Vagina (tissue), 2 donors: ENCODE measurements at regions not wholly inside any gene's neighbourhood (a gene's known extent, or its start where the extent isn't known, plus 50 kb on each side); places are given as distances from the start of the nearest gene placed in this dataset.

Experiments used
- DNase-seq, 2 donors: peaks; one replicate each; pipeline ENCODE4 v3.0.0-alpha.2; 2017; ENCODE audit errors: extremely low spot score in 2 of 2
- H3K27ac ChIP-seq: fragments of 200-600 bp; sonication (generic); one replicate; pipeline ENCODE4 v1.5.1; 2019
- H3K27me3 ChIP-seq: fragments of 200-600 bp; sonication (generic); one replicate; pipeline ENCODE4 v1.5.1; 2019
- H3K36me3 ChIP-seq, 2 donors: fragments of 200-600 bp; sonication (generic); one replicate each; pipeline ENCODE4 v1.5.1; 2017 to 2019
- H3K4me1 ChIP-seq: fragments of 200-600 bp; sonication (generic); one replicate; pipeline ENCODE4 v1.5.1; 2019
- H3K4me3 ChIP-seq, 2 donors: fragments of 200-600 bp; sonication (generic); 1 replicate in 1 of 2; 2 replicates in 1 of 2; pipeline ENCODE4 v1.5.1; 2016 to 2019
- H3K9me3 ChIP-seq: fragments of 200-600 bp; sonication (generic); one replicate; pipeline ENCODE4 v1.5.1; 2019
- POLR2A ChIP-seq, 2 donors: fragments of 450-650 bp; IDR thresholded peaks; one replicate each; pipeline ENCODE4 v1.6.1; 2017; ENCODE audit warnings: antibody characterized with exemption in 2 of 2, mild to moderate bottlenecking in 2 of 2, moderate library complexity in 2 of 2
- POLR2AphosphoS5 ChIP-seq, 2 donors: sonication (generic); formaldehyde crosslinking; IDR thresholded peaks; one replicate each; pipeline ENCODE4 v1.9.0; 2017; ENCODE audit warnings: antibody characterized with exemption in 2 of 2, mild to moderate bottlenecking in 2 of 2, low read depth in 1 of 2; ENCODE audit not compliant: insufficient read depth in 1 of 2
- intact Hi-C: fragments of 100-400 bp; cut with DNase I; formaldehyde crosslinking; loops from one replicate; pipeline ENCODE4 v1.15.1; 2023
- TF ChIP-seq, protein P1 (sequence below), 3 experiments: fragments of 450-650 bp in 2 of 3; fragments of 200-600 bp in 1 of 3; sonication (generic) in 1 of 3; IDR thresholded peaks; one replicate each; pipeline ENCODE4 v1.5.1; 2017 to 2019; ENCODE audit warnings: antibody characterized with exemption in 3 of 3, mild to moderate bottlenecking in 2 of 3, moderate library complexity in 2 of 3

DNA sequence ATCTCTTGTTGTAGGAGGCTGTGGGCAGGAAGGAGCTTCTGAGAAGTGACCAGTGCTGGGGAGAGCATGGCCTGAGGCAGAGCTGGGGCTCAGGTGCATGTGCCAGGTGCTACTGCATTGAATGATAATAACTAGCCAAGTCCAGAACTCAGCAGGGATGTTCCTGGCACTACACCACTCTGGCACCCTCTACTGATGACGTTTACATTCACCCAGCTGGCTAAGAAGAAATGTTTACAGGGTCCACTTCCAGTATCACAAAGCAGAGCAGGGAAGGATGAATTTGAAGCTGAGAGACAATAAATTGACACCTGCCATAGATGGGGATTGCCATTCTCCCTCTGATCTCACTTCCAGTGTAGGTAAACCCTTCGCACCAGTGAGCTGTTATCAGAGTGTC, 411.8 kb downstream of the SETD4 start:
- no peak for DNase-seq
- intact Hi-C loops, result no loop called here
- no peaks in the 10 kb centered on the region for H3K27me3 ChIP-seq

DNA sequence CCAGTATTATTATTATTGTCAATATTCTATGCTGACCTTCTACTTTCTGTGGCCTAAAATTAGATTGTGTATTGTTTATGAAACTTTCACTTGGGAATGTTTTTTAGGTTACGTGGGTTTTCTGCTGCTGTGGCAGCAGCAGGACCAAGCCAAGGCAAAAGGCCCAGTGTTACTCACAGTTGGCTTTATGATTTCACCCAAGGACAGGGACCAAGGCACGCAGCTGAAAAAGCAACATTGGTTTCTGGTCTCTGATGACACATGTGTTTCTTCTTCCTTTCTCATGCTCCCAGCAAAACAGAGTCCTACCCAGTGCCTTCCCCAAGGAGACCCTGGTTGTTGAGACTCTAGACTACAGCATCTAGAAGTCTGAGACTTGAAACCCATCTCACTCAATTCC, 413.7 kb downstream of the SETD4 start:
- no peak overlapping the region for H3K27ac ChIP-seq
- intact Hi-C loops, result no loop called here
- no peak overlapping the region for H3K4me3 ChIP-seq
- no peak for TF ChIP-seq POLR2AphosphoS5 (IDR thresholded peaks at IDR 0.05; ENCODE audit: insufficient read depth in 1 of 2, low read depth in 1 of 2)
- no peak for TF ChIP-seq POLR2A (IDR thresholded peaks at IDR 0.05)
- TF ChIP-seq, protein P1, sequence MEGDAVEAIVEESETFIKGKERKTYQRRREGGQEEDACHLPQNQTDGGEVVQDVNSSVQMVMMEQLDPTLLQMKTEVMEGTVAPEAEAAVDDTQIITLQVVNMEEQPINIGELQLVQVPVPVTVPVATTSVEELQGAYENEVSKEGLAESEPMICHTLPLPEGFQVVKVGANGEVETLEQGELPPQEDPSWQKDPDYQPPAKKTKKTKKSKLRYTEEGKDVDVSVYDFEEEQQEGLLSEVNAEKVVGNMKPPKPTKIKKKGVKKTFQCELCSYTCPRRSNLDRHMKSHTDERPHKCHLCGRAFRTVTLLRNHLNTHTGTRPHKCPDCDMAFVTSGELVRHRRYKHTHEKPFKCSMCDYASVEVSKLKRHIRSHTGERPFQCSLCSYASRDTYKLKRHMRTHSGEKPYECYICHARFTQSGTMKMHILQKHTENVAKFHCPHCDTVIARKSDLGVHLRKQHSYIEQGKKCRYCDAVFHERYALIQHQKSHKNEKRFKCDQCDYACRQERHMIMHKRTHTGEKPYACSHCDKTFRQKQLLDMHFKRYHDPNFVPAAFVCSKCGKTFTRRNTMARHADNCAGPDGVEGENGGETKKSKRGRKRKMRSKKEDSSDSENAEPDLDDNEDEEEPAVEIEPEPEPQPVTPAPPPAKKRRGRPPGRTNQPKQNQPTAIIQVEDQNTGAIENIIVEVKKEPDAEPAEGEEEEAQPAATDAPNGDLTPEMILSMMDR (IDR thresholded peaks at IDR 0.05), result no peak
- H3K27me3 ChIP-seq, result no peaks in the 10 kb centered on the region
- no peaks in the 10 kb centered on the region for H3K36me3 ChIP-seq
- no peaks in the 10 kb centered on the region for H3K9me3 ChIP-seq
- peaks cover 13% of the 10 kb centered on the region for H3K4me1 ChIP-seq
- DNase-seq, result no peak

More for the DNA sequence above, 411.8 kb downstream of the SETD4 start:
- TF ChIP-seq, protein P1 (IDR thresholded peaks at IDR 0.05), result no peak
- TF ChIP-seq POLR2A (IDR thresholded peaks at IDR 0.05) (no peak), POLR2AphosphoS5 (IDR thresholded peaks at IDR 0.05; ENCODE audit: insufficient read depth in 1 of 2, low read depth in 1 of 2) (no peak)
- no peaks in the 10 kb centered on the region for H3K9me3 ChIP-seq
- no peak overlapping the region for H3K27ac ChIP-seq
- H3K36me3 ChIP-seq, result no peaks in the 10 kb centered on the region
- H3K4me1 ChIP-seq, result peaks cover 13% of the 10 kb centered on the region
- no peak overlapping the region for H3K4me3 ChIP-seq

DNA sequence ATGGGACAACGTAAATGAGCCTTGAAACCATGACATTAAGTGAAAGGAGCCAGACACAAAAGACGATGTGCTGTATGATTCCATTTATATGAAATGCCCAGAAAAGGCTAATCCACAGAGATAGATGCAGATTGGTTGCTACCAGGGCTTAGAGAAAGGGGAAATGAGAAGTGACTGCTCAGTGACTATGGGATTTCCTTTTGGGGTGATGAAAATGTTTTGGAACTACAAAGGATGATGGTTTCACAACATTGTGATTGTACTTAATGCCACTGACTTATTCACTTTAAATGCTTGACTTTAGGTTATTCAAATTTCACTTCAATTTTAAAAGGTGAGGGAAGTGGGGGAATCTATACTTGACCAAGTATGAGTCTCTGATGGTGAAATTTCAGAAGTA, 414.3 kb downstream of the SETD4 start:
- no peak overlapping the region for H3K4me3 ChIP-seq
- no peak overlapping the region for H3K27ac ChIP-seq
- no peaks in the 10 kb centered on the region for H3K27me3 ChIP-seq
- no peak for DNase-seq
- H3K9me3 ChIP-seq, result no peaks in the 10 kb centered on the region
- H3K4me1 ChIP-seq, result peaks cover 13% of the 10 kb centered on the region
- TF ChIP-seq, protein P1 (IDR thresholded peaks at IDR 0.05), result no peak
- no peak for TF ChIP-seq POLR2AphosphoS5 (IDR thresholded peaks at IDR 0.05; ENCODE audit: insufficient read depth in 1 of 2, low read depth in 1 of 2)
- no peak for TF ChIP-seq POLR2A (IDR thresholded peaks at IDR 0.05)
- intact Hi-C loops, result no loop called here
- no peaks in the 10 kb centered on the region for H3K36me3 ChIP-seq

DNA sequence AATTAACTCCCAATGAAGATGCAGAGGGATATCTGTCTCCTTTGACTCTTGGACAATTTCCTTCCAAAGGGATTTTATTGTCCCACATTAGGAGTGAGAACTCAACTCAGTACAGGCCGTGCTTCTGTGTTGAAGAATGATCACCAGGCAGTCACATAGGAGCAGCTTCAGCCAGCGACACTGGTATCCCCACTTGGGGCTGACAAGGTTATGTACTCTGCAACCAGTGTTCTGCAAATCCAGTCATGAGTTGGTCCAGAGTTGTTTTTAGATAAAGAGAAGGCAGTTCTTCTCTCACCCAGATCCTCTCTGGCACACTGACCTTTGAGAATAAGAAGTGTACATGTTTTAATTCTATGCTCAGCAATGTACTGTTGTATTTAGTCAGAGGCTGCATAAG, 415.8 kb downstream of the SETD4 start:
- TF ChIP-seq POLR2A (IDR thresholded peaks at IDR 0.05), result no peak
- TF ChIP-seq, protein P1 (IDR thresholded peaks at IDR 0.05), result no peak
- TF ChIP-seq POLR2AphosphoS5 (IDR thresholded peaks at IDR 0.05; ENCODE audit: insufficient read depth in 1 of 2, low read depth in 1 of 2), result no peak
- Histone ChIP-seq H3K4me3 (no peak overlapping the region), H3K27ac (no peak overlapping the region), H3K27me3 (no peaks in the 10 kb centered on the region), H3K4me1 (peaks cover 18% of the 10 kb centered on the region), H3K9me3 (no peaks in the 10 kb centered on the region), H3K36me3 (no peaks in the 10 kb centered on the region)
- no peak for DNase-seq
- intact Hi-C loops, result no loop called here

DNA sequence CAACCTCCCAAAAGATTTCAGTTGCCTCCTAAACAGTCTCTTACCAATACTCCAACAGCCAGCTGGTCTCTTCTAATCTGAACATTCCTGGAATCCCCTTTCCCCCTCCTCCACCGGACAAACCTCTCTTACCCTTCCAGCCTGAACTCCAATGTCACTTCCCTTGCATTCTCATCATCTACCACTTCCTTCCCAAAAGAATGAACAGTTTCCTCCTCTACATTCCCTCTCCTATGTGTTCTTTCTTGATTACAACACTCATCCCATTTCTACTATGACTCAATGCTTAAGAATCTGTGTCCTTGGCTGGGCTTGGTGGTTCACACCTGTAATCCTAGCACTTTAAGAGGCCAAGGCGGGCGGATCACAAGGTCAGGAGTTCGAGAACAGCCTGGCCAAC, 417.1 kb downstream of the SETD4 start:
- intact Hi-C loops, result no loop called here
- H3K9me3 ChIP-seq, result no peaks in the 10 kb centered on the region
- TF ChIP-seq POLR2AphosphoS5 (IDR thresholded peaks at IDR 0.05; ENCODE audit: insufficient read depth in 1 of 2, low read depth in 1 of 2) (no peak), POLR2A (IDR thresholded peaks at IDR 0.05) (no peak)
- TF ChIP-seq, protein P1 (IDR thresholded peaks at IDR 0.05), result no peak

More for the DNA sequence above, 417.1 kb downstream of the SETD4 start:
- DNase-seq, result no peak
- peaks cover 6% of the 10 kb centered on the region for H3K4me1 ChIP-seq
- no peak overlapping the region for H3K4me3 ChIP-seq
- no peaks in the 10 kb centered on the region for H3K36me3 ChIP-seq
- no peak overlapping the region for H3K27ac ChIP-seq
- no peaks in the 10 kb centered on the region for H3K27me3 ChIP-seq
